GM13977 (cell line): ENCODE measurements at regions not wholly inside any gene's neighbourhood (a gene's known extent, or its start where the extent isn't known, plus 50 kb on each side); places are given as distances from the start of the nearest gene placed in this dataset.

Experiments used
- DNase-seq: peaks from one replicate; pipeline ENCODE4 v3.0.0; 2012; ENCODE audit warnings: low spot score
- in situ Hi-C: fragments of 300-500 bp; cut with MboI; formaldehyde crosslinking; loops from one replicate; pipeline ENCODE4 v1.12.0; 2022; ENCODE audit warnings: low sequenced_read_pairs, low pct_unique_long_range_greater_than_20kb, mixed read lengths, inconsistent platforms; ENCODE audit not compliant: unreplicated experiment
- TF ChIP-seq, protein P1 (sequence below): IDR thresholded peaks from 2 replicates; pipeline ENCODE4 v1.5.1; 2012; ENCODE audit warnings: mild to moderate bottlenecking, control low read depth; ENCODE audit not compliant: insufficient read depth; ENCODE audit errors: extremely low read depth, missing control alignments

DNA sequence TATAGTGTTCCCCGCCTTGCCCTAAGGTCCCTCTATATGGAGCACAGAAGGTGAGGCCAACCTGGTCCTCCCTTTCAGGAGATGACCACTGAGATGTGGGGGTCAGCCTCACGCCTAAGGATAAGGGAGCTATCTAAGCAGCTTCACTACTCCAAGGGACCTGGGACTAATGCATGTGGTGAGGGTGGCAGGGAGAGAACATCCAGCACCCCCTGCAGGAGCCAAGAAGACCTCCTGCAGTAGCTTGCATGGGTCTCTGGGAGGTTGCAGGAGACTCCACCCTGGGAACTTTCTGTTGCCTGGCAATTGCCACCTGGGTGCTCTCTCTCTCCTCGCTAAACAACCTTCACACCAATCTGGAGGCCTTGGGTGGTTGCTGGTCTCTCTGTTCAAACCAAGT, 93.0 kb upstream of the KLHL29 start:
- in situ Hi-C loops = no loop called here
- TF ChIP-seq, protein P1, sequence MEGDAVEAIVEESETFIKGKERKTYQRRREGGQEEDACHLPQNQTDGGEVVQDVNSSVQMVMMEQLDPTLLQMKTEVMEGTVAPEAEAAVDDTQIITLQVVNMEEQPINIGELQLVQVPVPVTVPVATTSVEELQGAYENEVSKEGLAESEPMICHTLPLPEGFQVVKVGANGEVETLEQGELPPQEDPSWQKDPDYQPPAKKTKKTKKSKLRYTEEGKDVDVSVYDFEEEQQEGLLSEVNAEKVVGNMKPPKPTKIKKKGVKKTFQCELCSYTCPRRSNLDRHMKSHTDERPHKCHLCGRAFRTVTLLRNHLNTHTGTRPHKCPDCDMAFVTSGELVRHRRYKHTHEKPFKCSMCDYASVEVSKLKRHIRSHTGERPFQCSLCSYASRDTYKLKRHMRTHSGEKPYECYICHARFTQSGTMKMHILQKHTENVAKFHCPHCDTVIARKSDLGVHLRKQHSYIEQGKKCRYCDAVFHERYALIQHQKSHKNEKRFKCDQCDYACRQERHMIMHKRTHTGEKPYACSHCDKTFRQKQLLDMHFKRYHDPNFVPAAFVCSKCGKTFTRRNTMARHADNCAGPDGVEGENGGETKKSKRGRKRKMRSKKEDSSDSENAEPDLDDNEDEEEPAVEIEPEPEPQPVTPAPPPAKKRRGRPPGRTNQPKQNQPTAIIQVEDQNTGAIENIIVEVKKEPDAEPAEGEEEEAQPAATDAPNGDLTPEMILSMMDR = no peak
- no peak for DNase-seq

DNA sequence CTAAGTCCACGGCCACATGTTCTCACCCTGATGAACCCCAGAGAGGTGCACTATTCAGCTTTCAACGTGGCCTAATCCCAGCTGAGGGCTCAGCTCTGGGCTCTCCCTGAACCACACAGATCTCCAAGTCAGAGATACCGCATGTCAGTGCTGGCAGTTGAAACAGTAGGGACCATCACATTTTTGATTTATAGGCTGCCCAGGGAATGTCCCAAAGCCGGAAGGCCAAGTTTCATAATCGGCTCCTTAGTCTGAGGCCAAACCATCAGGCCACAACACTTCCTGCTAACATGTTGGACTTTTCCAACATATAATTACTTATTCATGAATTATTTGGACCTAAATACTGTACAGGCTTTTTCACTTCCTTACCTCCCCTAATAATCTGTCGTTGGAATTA, 91.9 kb upstream of the KLHL29 start:
- in situ Hi-C loops = no loop called here
- TF ChIP-seq, protein P1 = no peak

DNA sequence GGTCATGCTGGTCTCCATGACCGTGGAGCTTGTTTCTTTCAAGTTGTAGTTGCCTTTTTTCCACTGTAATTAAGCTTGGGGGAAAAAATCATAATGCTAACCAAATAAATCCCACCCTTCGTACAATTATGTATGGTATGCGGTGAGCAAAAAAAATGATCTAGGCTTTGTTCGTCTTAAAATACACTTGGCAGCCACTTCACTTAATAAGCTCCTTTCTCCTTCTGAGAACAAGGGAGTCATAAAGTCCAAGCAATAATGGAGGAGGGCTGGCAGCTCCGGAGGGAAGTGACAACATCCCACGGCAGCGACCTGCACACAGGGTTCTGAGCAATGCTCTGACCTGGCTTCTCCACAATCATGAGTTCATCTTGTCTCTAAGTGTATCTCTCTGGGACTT, 91.2 kb upstream of the KLHL29 start:
- no peak for DNase-seq
- in situ Hi-C loops = no loop called here
- TF ChIP-seq, protein P1 = no peak

More for the DNA sequence above, 91.9 kb upstream of the KLHL29 start:
- DNase-seq = no peak

DNA sequence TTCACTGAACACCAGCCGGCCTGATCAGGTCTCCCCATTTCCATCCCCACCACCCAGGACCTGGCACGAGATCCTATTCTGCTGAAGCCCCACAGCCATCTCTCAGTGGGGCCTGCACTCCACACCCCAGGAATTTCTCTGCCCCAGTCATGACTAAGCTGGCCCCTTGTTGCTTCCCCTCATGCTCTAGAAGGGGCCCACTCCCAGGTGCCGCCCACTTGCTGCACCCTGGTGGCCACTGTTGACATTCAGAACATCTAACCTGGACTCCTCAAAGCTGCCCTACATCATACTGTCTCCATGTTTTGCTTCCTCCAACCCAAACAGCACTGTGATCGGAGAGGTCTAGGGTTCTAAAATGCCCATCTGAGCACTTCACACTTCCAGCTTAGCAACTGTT, 90.7 kb upstream of the KLHL29 start:
- TF ChIP-seq, protein P1 = no peak
- no peak for DNase-seq
- in situ Hi-C loops = no loop called here

DNA sequence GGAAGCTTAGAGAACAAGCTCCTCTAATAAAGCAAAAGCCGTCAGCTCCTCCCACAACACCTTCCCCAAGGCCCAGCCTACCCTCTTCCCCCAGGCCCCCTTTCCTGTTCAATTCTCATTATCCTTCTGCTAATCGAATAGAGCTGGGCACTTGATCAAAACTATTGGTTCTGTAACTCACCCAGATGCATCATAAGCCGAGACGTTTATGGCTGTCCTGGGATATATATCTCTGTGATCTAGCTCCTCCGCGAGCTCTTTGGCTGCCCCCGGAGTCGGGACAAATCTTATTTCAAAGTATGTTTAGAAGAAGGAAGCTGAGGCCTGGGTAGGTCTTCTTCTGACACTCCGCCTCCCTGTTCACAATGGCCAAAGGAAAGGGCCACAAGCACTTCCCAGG, 88.3 kb upstream of the KLHL29 start:
- in situ Hi-C loops = no loop called here
- no peak for DNase-seq
- TF ChIP-seq, protein P1 = no peak

DNA sequence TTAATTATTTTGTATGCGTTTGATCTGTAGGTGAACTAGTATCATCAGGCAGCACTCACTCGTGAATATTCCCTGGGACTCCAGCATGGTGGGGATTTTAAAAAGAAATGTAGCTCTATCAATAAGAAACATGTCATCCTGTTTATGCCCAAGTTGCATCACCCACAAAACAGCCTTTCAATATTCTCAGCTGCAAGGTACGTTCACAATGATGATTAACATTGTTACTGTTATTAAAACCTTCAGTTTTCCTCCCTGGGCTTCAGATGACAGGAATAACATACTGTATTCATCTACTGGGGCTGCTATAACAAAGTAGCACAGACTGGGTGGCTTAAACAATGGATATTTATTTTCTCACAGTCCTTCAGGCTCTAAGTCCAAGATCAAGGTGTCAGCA, 87.9 kb upstream of the KLHL29 start:
- no peak for DNase-seq
- in situ Hi-C loops = no loop called here

More for the DNA sequence above, 87.9 kb upstream of the KLHL29 start:
- TF ChIP-seq, protein P1 = no peak
